ENCODE measurements at regions not wholly inside any gene's neighbourhood (a gene's known extent, or its start where the extent isn't known, plus 50 kb on each side); places are given as distances from the start of the nearest gene placed in this dataset.

GRCh38 chr4:27728892-27729291 lies 868.3 kb downstream of the STIM2 start:
- no peak for TF ChIP-seq POLR2A (IDR thresholded peaks at IDR 0.05)
- TF ChIP-seq CTCF (IDR thresholded peaks at IDR 0.05) = no peak
- TF ChIP-seq EP300 (IDR thresholded peaks at IDR 0.05) = no peak
- TF ChIP-seq POLR2AphosphoS5 (IDR thresholded peaks at IDR 0.05) = no peak
